ENCODE measurements at regions not wholly inside any gene's neighbourhood (a gene's known extent, or its start where the extent isn't known, plus 50 kb on each side); places are given as distances from the start of the nearest gene placed in this dataset.

GRCh38 chr14:97311411-97311810 is 514.2 kb downstream of the VRK1 start:
- no peak for DNase-seq

DNA sequence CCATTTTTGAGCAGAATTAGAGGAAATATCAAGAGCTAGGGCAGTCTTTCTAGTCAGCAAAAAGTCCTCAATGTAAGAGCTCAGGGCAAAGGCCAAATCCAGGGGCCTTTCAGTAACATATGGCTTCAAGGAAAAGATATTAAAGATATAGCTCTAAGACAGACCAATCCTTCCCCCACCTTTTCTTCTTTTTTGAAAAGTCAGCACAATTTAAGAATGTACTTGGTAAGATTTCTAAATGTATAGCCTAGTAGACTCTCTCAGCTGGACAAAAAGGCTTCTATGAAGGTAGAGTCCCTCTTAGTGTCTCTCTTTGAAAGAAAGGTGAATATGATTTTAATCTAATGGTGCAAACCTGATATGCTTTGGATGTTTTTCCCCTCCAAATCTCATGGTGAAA is 515.7 kb downstream of the VRK1 start:
- DNase-seq, result no peak

GRCh38 chr14:97315790-97316189 is 518.6 kb downstream of the VRK1 start:
- no peak for DNase-seq

- DNase-seq, result no peak
Measured at GRCh38 chr14:97318380-97318779, 521.2 kb downstream of the VRK1 start.

DNA sequence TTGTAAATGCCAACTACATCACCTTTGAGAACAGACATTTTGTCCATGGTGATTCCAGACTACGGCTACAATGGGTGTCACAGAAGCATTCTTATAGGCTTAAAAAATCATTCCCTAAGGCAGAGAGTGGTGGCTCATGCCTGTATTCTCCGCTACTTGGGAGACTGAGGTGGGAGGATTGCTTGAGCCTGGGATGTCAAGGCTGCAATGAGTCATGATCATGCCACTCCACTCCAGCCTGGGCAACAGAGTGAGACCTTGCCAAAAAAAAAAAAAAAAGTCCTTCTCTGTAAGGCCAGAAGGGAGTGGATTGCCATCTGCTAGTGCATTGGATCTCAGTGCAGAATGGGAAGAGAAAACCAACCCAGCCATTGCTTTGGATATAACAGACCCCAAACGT is 522.5 kb downstream of the VRK1 start:
- no peak for DNase-seq

- DNase-seq, result no peak
Measured at GRCh38 chr14:97328743-97329142, 531.6 kb downstream of the VRK1 start.

DNA sequence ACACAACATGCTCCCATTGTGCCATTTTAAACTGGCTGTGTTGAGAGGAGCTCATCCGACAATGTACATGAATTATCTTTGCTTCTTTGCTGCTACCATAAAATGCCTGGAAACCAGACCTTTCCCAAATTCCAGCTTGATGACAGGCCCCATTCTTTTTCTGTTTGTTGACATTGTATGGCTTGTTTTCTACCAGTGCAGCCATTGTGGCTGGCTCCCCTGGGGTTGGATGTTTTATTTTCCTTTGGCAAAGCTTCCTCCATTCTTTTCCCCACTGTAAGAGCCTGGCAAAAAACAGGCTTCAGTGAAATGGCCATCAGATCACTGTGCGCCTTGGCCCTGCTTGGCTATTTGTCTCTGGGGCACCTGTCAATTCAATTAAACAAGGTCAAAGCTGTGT is 532.5 kb downstream of the VRK1 start:
- DNase-seq, result no peak

GRCh38 chr14:97331058-97331457 is 533.9 kb downstream of the VRK1 start:
- DNase-seq, result no peak

- DNase-seq, result no peak
Measured at GRCh38 chr14:97331526-97331925, 534.3 kb downstream of the VRK1 start.

- DNase-seq, result no peak
Measured at GRCh38 chr14:97336179-97336578, 539.0 kb downstream of the VRK1 start.

DNA sequence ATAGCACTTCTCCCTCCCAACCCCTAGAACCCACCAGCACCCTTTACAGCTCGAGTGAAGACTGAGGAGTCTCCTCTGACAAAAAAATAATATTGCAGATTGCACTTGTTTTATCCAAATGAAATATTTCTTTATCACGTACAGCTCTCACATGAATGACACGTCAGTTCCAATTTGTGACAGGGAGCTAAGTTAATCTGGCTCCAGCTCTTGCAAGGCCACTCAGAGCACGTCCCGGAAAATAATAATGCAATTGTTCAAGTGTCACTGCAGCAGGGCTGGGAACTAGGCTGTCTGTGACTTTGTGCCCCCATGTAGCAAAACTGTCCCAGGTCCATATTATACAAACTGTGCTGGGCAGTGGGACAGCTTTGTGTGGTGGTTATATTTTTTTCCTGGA is 539.6 kb downstream of the VRK1 start:
- DNase-seq, result no peak

DNA sequence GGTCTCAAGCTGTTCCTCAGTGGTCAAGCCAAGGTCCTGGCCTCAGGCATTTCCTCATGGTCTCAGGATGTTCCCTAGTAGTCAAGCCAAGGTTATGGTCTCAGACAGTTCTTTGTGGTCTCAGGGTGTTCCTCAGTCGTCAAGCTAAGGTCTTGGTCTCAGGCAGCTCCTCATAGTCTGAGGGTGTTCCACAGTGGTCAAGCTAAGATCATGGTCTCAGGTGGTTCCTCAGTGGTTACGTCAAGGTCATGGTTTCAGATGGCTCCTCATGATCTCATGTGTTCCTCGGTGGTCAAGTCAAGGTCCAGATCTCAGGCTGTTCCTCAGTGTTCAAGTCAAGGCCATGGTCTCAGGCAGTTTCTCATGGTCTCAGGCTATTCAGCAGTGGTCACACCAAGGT is 540.1 kb downstream of the VRK1 start:
- no peak for DNase-seq

- DNase-seq, result no peak
Measured at GRCh38 chr14:97337670-97338069, 540.5 kb downstream of the VRK1 start.

DNA sequence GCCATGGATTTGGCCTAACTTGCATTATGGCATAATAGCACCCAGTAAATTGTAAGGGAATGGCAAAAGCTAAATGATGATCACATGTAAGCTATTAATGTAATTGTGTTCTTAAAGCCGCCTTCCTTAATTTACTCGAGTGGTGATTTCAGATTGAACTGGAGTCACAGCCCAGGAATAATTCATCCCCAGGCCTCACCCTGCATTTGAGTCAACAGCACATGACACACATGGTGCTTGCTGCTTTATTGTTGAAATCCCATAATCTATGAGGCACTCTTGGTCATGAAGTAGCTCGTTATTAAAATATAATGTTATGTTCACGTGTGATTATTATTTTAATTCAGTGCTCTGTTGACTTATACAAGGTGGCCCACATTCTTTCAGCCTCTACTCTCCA is 547.5 kb downstream of the VRK1 start:
- DNase-seq, result no peak

DNA sequence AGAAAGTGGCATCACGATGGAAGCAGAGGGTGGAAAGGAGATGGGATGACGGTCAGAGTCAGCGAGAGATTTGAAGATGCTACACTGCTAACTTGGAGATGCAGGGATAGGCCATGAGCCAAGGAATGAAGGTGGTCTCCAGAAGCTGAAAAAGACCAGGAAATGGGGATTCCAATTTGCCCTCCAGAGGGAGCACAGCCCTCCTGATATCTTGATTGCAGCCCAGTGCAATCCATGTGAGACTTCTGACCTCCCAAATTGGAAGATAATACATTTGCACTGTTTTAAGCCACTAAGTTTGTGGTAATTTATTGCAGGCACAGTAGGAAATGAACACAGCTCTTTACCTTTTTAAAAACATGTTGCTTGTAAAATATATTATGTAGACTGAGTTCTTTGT is 549.5 kb downstream of the VRK1 start:
- DNase-seq, result no peak

DNA sequence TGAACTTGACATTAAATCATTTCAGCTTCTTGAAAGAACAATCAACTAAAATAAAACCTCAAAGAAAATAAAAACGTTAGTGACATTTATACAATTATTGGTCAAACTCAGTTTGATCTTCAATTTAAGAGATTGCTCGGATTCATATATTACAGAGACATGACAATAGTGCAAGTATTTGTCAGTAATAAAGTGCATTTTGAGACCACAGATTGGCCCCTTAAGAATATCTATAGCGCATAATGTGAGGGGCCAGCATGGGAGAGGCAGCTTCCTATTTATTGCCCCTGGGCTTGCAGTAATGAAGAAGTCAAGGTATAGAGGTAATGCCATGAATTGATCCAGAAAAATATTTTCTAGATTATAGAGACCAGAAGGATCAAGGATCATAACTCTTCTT is 552.3 kb downstream of the VRK1 start:
- no peak for DNase-seq

DNA sequence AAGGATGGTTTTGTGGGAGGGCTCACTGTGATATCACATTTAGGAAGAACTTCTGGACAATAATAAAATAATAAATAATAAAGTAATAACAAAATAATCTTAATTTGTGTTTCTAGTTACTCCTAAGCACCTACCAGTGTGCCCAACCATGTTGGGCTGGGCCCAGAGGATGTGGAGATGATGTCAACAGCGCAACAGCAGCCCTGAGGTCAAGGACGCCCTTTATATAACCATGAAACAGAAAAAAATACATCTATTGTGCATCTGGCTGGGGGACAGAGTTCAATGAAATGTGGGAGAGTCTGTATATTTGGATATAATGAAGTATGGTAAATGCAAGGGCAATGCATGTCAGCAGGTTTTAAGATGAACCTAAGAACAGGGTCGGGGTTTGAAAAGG is 552.8 kb downstream of the VRK1 start:
- DNase-seq, result no peak

DNA sequence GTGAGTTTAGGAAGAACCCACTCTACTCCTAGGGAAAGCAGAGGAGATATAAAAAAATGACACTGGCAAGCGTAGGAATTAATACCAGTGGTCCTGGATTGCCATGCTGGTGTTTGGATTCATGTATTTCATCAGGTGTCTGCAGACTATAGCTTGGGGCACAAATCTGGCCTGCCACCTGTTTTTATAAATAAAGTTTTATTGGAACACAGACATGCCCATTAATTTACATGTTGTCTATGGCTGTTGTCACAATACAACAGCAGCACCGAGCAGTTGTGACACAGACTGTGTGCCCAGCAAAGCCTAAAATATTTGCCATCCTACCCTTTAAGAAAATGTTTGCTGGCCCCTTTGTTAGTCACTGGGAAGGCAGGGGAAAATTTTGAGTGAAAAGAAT is 553.2 kb downstream of the VRK1 start:
- DNase-seq, result no peak

- no peak for DNase-seq
Measured at GRCh38 chr14:97350894-97351731, 553.9 kb downstream of the VRK1 start.

DNA sequence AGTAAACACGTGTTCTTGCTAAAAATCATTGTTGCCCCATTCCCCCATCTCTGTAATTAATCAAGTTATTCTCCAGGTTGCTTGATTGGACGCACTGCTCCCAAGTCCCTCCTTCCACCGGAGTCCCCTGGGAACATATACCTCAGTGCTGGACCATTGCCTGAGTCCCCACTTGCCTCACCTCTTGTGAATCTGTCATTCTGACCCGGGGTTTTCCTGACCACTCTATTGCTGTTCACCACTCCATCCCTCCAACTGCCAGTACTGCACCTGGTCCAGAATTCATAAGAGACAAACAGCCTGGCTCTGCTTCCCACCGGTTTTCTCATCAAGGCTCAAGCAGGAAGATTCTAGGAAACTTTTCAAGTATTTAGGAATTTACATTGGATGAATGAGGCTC is 555.9 kb downstream of the VRK1 start:
- DNase-seq, result no peak

DNA sequence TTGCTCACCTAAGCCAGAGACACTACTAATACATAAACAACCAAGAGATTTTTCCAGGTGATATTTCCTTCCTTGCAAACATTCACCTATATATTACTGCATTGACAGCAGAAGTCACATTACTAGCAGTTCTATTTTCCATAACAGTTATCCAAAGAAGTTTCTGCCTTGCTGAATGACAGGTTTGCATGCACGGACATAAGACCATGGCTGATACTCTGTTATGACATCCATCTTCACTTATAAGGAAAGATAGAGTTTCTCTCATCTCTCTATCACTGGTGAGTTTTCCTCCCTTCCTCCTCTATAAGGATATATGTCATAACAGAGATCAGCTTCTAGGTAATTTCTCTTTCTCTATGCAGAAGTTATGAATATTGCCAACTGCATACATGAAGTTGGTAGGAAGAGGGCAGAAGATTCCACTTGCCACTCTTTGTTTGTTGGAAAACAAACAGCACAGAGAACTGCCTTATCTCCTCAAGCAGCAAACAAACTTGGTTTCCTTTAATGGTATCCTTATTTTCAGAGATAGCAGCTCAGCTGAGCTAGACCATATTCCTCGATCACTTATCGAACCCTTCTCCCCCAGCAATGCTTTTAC is 557.0 kb downstream of the VRK1 start:
- DNase-seq, result no peak

DNA sequence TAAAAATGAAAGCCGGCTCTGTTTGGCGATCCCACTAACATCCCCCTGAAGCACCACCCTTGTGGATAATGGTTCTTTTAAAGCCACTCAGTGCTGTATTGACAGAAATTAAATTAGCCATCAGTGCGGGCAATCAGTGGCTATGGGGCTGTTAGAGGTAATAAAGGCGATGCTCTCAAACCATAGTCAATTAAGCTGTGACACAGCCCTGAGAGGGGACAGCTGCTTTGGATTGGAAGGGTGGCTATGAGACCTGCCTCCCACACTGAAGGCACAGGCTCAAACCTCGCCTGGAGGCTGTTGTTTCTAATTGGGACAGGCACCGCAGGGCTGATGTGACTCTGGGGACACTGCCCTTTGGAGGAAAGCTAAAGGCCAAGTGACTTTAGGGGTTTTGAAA is 562.2 kb downstream of the VRK1 start:
- DNase-seq, result no peak

DNA sequence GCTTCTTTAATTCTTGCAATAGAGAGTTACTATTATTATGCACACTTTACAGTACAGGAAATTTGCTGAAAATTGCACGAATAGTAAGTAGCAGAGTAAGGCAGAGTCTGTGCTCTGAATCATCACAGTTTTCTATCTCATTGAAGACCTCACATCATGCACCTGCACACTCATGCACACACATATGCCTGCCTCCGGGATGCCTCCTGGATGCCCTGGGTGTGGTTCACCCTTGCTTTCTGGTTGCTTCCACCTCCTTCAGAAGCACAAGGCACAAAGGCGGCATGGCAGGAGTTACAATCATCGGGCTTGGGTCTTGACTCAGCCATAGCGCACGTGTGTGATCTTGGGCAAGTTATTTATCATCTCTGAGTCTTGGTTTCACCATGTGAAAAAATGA is 564.0 kb downstream of the VRK1 start:
- no peak for DNase-seq

GRCh38 chr14:97361958-97362357 is 564.8 kb downstream of the VRK1 start:
- no peak for DNase-seq

DNA sequence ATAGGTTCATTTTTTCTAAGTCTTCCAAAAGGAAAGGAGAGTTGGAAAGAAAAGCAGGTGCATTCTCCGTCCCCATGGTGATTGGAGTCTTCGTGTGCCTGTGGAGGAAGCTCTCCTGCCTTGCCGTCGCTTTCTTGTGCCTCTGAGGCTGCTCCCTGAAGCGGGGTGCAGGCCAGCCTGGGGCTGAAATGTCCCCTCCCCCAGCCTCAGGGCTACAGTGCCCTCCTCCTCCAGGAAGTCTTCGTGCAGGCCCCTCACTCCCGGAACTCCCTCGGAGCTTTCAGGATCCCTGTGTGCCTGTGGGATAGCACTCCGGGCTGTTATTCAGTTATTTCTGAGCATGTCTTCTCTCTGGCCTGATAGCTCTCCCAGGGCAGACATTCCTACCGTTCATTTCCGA is 569.2 kb downstream of the VRK1 start:
- no peak for DNase-seq
